Osteocyte (in vitro differentiated cells): ENCODE measurements at regions not wholly inside any gene's neighbourhood (a gene's known extent, or its start where the extent isn't known, plus 50 kb on each side); places are given as distances from the start of the nearest gene placed in this dataset.

Experiments
- DNase-seq: peaks from one replicate; pipeline ENCODE4 v3.0.0; 2021; ENCODE audit warnings: mixed read lengths; ENCODE audit not compliant: unreplicated experiment; ENCODE audit errors: extremely low spot score
- H3K27ac Mint-ChIP-seq: one replicate; pipeline ENCODE4 v1.8.0; 2021; ENCODE audit warnings: mild to moderate bottlenecking, mixed read lengths; ENCODE audit not compliant: unreplicated experiment
- H3K27me3 Mint-ChIP-seq: one replicate; pipeline ENCODE4 v1.8.0; 2021; ENCODE audit warnings: mixed read lengths; ENCODE audit not compliant: unreplicated experiment
- H3K36me3 Mint-ChIP-seq: one replicate; pipeline ENCODE4 v1.8.0; 2021; ENCODE audit warnings: mixed read lengths; ENCODE audit not compliant: unreplicated experiment
- H3K4me1 Mint-ChIP-seq: one replicate; pipeline ENCODE4 v1.8.0; 2021; ENCODE audit warnings: mixed read lengths; ENCODE audit not compliant: unreplicated experiment
- H3K4me3 Mint-ChIP-seq: one replicate; pipeline ENCODE4 v1.8.0; 2021; ENCODE audit warnings: mild to moderate bottlenecking, moderate library complexity, mixed read lengths; ENCODE audit not compliant: unreplicated experiment
- H3K9me3 Mint-ChIP-seq: one replicate; pipeline ENCODE4 v1.8.0; 2021; ENCODE audit warnings: mixed read lengths; ENCODE audit not compliant: unreplicated experiment
- CTCF ChIP-seq: fragments of 200-600 bp; sonication (generic); IDR thresholded peaks from 2 replicates; pipeline ENCODE4 v1.5.0; 2021; ENCODE audit warnings: antibody characterized with exemption, mild to moderate bottlenecking, moderate library complexity

- Mint-ChIP-seq H3K4me1 (no peaks in the 10 kb centered on the region), H3K27ac (no peak overlapping the region), H3K27me3 (no peaks in the 10 kb centered on the region), H3K4me3 (no peak overlapping the region), H3K36me3 (no peaks in the 10 kb centered on the region), H3K9me3 (no peaks in the 10 kb centered on the region)
- no peak for DNase-seq
- TF ChIP-seq CTCF: no peak
Observed at GRCh38 chr2:42874949-42875801, 82.8 kb upstream of the HAAO start.

GRCh38 chr2:42872721-42873120 is 80.3 kb upstream of the HAAO start:
- Mint-ChIP-seq H3K4me3 (no peak overlapping the region), H3K36me3 (peaks cover 8% of the 10 kb centered on the region), H3K27ac (no peak overlapping the region), H3K4me1 (no peaks in the 10 kb centered on the region), H3K27me3 (no peaks in the 10 kb centered on the region), H3K9me3 (peaks cover 14% of the 10 kb centered on the region)
- TF ChIP-seq CTCF: no peak
- no peak for DNase-seq

DNA sequence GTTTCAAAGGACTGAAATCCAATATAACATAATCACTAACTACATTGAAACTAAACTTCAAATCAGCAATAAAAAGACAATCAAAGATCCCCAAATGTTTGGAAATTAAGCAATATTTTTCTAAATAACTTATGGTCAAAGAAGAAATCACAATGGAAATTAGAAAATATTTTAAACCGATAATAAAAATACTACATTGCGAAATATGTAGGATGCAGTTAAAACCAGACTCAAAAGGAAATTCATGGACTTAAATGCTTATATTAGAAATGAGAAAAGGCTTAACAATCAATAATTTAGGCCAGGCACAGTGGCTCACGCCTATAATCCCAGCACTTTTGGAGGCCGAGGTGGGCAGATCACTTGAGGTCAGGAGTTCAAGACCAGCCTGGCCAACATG is 79.0 kb upstream of the HAAO start:
- DNase-seq: no peak
- peaks cover 14% of the 10 kb centered on the region for H3K9me3 Mint-ChIP-seq
- H3K36me3 Mint-ChIP-seq: peaks cover 8% of the 10 kb centered on the region
- no peak overlapping the region for H3K27ac Mint-ChIP-seq
- no peak overlapping the region for H3K4me3 Mint-ChIP-seq
- no peaks in the 10 kb centered on the region for H3K27me3 Mint-ChIP-seq
- H3K4me1 Mint-ChIP-seq: no peaks in the 10 kb centered on the region
- no peak for TF ChIP-seq CTCF

- H3K4me3 Mint-ChIP-seq: no peak overlapping the region
- DNase-seq: no peak
- peaks cover 14% of the 10 kb centered on the region for H3K9me3 Mint-ChIP-seq
- H3K36me3 Mint-ChIP-seq: peaks cover 8% of the 10 kb centered on the region
- no peaks in the 10 kb centered on the region for H3K4me1 Mint-ChIP-seq
- TF ChIP-seq CTCF: no peak
- no peaks in the 10 kb centered on the region for H3K27me3 Mint-ChIP-seq
- H3K27ac Mint-ChIP-seq: no peak overlapping the region
Observed at GRCh38 chr2:42868874-42869273, 76.5 kb upstream of the HAAO start.

GRCh38 chr2:42868096-42868495 is 75.7 kb upstream of the HAAO start:
- Mint-ChIP-seq H3K9me3 (peaks cover 14% of the 10 kb centered on the region), H3K27ac (no peak overlapping the region), H3K27me3 (no peaks in the 10 kb centered on the region), H3K4me3 (no peak overlapping the region), H3K36me3 (peaks cover 8% of the 10 kb centered on the region), H3K4me1 (no peaks in the 10 kb centered on the region)
- no peak for TF ChIP-seq CTCF
- DNase-seq: no peak
